ENCODE measurements at regions not wholly inside any gene's neighbourhood (a gene's known extent, or its start where the extent isn't known, plus 50 kb on each side); places are given as distances from the start of the nearest gene placed in this dataset.

DNA sequence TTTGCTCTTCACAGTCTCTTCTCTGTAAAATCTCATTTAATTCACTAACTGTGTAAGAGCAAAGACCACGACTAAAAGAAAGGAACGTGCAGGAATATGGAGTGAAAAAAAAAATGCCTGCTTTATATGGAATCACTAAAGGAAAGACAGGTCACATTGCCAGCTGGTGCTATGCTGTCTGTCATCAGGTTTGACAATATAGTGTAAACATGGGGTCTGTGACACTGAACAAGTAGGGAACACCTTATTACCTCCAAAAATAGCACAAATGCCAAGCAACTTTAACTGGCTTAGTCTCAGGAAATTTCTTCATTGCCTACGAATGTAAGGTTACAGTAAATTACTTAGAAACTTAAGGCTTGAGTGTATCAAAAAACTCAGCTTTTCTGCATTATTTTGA lies 364.5 kb upstream of the LINC00305 start:
- TF ChIP-seq, protein P1, sequence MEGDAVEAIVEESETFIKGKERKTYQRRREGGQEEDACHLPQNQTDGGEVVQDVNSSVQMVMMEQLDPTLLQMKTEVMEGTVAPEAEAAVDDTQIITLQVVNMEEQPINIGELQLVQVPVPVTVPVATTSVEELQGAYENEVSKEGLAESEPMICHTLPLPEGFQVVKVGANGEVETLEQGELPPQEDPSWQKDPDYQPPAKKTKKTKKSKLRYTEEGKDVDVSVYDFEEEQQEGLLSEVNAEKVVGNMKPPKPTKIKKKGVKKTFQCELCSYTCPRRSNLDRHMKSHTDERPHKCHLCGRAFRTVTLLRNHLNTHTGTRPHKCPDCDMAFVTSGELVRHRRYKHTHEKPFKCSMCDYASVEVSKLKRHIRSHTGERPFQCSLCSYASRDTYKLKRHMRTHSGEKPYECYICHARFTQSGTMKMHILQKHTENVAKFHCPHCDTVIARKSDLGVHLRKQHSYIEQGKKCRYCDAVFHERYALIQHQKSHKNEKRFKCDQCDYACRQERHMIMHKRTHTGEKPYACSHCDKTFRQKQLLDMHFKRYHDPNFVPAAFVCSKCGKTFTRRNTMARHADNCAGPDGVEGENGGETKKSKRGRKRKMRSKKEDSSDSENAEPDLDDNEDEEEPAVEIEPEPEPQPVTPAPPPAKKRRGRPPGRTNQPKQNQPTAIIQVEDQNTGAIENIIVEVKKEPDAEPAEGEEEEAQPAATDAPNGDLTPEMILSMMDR (IDR thresholded peaks at IDR 0.05) = no peak
- no peak overlapping the region for H3K4me3 ChIP-seq

DNA sequence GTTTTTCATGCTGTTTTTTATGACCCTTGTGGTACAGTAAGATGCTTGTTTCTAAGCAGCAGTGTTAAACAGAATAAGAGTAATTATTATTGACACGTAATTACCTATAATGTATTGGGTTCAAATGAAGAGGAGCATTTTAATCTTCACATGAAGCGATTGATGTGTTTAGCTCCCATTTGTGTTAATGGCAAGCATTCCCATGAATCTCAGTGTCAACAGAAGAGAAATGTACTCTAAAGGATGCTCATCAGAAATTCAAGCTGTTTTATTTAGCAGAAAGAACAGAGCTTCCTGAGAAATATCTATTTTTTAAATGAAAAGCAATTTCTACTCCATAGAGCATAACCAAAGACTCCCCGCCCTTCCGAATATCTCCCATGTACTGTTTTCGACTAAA lies 341.3 kb upstream of the LINC00305 start:
- DNase-seq (ENCODE audit: low spot score) = no peak
- TF ChIP-seq, protein P1 (IDR thresholded peaks at IDR 0.05) = no peak
- no peak overlapping the region for H3K27ac ChIP-seq
- no peak overlapping the region for H3K4me3 ChIP-seq

More for the DNA sequence above, 364.5 kb upstream of the LINC00305 start:
- no peak overlapping the region for H3K27ac ChIP-seq
- DNase-seq (ENCODE audit: low spot score) = no peak

GRCh38 chr18:64488698-64489097 lies 339.8 kb upstream of the LINC00305 start:
- H3K27ac ChIP-seq = no peak overlapping the region
- H3K4me3 ChIP-seq = no peak overlapping the region
- DNase-seq (ENCODE audit: low spot score) = no peak
- TF ChIP-seq, protein P1 (IDR thresholded peaks at IDR 0.05) = no peak

- TF ChIP-seq, protein P1 (IDR thresholded peaks at IDR 0.05) = no peak
- Histone ChIP-seq H3K27ac (no peak overlapping the region), H3K4me3 (no peak overlapping the region)
Observed at GRCh38 chr18:64474773-64475172, 325.9 kb upstream of the LINC00305 start.

DNA sequence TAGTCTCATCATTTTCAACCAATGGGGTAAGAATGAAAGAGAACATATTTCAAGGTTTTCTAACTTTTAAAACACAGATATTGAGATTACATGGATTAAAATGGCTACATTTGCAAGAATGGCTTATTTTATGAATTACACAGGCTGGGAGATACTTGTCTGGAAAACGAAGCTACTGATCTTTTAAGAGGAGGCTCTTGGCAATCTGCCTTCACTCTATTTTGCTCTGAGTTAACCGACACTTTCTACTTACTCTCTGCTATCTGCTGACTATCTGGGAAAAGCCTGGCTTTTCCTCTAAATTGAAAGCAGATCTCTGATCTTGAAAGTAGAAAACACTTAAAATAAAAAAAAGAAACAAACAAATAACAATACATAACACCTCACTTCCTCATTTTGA lies 325.4 kb upstream of the LINC00305 start:
- TF ChIP-seq, protein P1 (IDR thresholded peaks at IDR 0.05) = no peak
- Histone ChIP-seq H3K4me3 (no peak overlapping the region), H3K27ac (no peak overlapping the region)
- no peak for DNase-seq (ENCODE audit: low spot score)

More at GRCh38 chr18:64474773-64475172, 325.9 kb upstream of the LINC00305 start:
- no peak for DNase-seq (ENCODE audit: low spot score)

DNA sequence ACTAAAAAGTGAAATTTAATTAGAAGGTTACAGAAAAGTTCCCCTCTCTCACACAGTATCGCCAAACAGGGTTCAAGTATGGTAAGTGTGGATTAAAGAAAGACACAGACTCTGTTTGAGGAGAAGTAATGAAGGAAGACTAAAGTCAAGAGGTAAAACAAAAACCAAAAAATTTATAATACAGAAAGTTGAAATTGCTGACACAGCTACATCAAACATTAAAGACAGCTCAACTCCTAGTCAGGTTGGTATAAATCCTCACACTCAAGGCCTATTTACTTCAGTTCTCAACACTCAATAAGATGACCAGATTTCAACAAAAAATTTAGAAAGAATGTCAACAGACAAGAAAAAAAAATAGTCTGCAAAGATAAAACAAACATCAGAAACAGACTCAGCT lies 300.5 kb upstream of the LINC00305 start:
- Histone ChIP-seq H3K4me3 (no peak overlapping the region), H3K27ac (no peak overlapping the region)
- DNase-seq (ENCODE audit: low spot score) = no peak
- TF ChIP-seq, protein P1 (IDR thresholded peaks at IDR 0.05) = no peak

- H3K4me3 ChIP-seq = no peak overlapping the region
- TF ChIP-seq, protein P1 (IDR thresholded peaks at IDR 0.05) = no peak
- DNase-seq (ENCODE audit: low spot score) = no peak
- H3K27ac ChIP-seq = no peak overlapping the region
Observed at GRCh38 chr18:64444819-64445218, 295.9 kb upstream of the LINC00305 start.

Data from coronary artery (tissue), 2 donors.